Islet of Langerhans (tissue), 1 donor: ENCODE measurements at regions not wholly inside any gene's neighbourhood (a gene's known extent, or its start where the extent isn't known, plus 50 kb on each side); places are given as distances from the start of the nearest gene placed in this dataset.
"Not testable (repeated sequence)": the region's sequence is repeated elsewhere in the genome, so short reads cannot be mapped to it uniquely, and the experiment has no call there.

Experiments
- FAIRE-seq: peaks from one replicate; lab custom pipeline; 2011; peaks lifted over from hg19 to GRCh38; lab: Jason Lieb, UNC

DNA sequence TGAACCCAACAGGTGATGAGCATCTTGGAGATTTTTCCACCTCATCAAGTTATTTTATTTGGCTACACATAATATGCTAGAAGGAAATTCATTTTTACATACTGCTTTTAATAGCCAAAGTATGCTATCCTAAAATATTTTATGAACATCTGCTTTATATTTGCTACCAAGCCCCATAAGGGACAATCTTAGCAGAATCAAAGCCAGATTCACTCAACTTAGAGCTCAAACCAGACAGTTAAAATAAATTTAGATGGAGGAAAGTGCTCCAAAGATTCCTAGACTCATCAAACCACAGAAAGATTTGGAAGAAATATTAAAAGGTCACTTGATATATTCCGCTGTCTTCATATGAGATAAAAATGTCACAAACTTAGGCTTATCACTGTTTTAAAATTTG, 637.1 kb upstream of the CCNG1 start:
- FAIRE-seq, result no peak

DNA sequence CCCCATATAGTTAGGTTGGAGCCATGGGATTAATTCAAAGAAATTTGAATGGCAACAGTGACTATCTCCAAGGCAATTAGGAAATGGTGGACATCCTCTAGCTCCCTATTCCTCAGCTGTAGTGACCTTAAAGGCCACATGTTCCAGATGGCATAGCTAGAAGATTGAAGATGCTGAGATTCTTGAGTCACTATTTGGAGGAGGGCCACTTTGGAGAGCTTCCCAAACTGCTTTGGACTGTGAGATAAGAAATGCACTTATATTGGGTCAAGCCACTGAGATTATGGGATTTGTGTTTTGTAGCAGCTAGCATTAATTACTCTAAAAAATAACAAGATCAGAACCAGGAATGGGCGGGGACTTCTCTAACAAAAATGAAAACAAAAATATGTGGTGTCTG, 636.2 kb upstream of the CCNG1 start:
- no peak for FAIRE-seq

DNA sequence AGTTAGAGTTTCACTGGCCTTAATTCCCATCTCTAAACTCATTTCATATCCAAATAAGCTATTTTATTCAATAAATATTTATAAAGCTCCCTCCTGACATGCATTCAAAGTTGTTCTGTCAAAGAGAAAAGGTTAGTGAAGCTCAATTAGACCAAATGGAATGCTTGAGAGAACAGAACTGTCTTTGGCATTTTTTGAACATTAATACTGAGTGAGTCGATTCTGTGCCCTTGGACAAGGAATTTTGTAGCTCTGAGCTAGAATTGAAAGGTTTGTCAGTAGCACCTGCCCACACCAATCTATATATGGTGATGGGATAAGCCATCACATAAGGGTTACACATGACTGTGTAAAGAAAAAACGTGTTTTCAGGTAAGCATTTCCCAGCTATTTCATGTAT, 631.2 kb upstream of the CCNG1 start:
- FAIRE-seq, result no peak

DNA sequence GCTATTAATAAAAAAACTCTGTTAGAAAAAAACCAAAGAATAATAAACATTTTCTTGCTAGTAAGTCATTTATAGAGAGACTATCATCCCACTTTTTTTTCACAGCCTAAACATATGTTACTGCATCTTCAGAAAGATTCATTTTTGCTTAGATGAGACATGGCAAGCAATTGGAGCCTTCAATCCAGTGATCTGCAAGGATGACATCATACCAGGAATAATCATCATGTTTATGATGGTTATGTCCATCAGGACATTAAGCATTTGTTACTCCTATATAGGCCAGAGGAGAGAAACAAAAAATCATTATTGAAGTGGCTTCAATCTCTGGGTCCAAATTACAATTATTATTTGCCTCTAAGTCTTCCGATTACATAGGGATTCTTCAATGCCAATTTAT, 626.3 kb upstream of the CCNG1 start:
- no peak for FAIRE-seq

DNA sequence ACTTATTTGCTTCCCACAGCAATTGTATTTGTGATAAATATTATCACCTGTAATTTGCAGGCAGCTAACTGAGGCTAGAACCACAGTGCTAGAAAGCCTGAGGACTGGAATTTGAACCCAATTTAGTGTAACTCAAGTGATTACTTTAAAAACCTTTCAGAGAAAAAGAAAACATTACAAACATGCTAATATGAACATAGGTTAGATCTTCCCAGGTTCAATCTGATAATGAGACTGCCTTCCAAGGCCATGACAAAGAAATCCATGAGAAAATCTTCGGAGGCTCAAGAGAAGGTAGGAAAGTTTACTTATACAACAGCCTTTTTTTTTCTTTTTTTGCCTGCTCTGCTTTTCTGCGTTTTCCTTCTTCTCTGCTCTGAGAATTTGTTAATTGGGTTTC, 620.6 kb upstream of the CCNG1 start:
- no peak for FAIRE-seq

DNA sequence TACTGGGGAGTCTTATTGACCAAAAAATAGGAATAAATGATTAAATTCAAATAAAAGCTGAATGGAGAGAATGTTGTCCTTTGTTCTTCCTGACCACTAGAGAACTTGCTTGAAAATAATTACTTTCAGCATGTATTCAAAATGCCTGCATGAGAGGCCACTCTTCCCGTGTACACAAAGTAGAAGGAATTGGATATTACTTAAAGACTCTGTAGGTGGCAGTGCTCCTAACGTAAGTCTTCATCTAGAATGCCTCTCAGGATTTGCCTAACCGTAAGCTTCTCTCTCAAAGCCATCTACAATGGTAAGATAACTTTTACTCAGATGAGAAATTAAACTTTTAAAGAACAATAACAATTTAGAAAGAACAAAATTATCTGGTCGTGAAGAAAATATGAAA, 620.0 kb upstream of the CCNG1 start:
- no peak for FAIRE-seq

DNA sequence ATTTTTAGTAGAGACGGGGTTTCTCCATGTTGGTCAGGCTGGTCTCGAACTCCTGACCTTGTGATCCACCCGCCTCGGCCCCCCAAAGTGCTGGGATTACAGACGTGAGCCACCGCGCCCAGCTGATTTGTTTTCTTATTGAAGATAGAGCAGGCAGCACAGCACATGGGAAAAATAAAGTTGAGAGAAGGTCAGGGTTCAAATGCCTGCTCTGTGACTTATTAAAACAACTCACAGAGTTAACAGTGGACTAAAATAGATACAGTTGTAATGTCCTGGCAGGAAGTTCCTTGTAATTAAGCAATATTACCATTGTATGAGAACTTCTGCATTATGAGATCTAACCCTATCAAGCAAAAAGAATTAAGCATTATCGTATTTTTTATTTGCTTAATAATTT, 615.7 kb upstream of the CCNG1 start:
- FAIRE-seq, result not testable (repeated sequence)

DNA sequence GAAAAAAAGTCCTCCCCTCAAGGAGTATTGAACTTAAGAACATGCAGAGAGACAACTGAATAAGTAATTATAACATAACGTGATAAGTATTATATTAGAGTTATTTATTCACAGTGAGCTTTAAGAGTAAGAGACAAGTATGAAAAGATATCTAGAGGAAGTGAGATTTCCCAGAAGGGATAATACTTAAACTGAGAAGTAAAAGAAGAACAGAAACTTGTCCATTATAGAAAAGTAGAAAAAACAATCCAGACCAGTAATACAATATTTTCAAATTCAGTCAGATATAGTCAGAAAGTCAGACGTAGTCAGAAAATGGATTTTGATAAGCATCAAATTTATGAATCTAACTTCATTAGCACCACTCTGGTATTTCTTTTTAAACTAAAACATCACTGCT, 613.0 kb upstream of the CCNG1 start:
- FAIRE-seq, result no peak

DNA sequence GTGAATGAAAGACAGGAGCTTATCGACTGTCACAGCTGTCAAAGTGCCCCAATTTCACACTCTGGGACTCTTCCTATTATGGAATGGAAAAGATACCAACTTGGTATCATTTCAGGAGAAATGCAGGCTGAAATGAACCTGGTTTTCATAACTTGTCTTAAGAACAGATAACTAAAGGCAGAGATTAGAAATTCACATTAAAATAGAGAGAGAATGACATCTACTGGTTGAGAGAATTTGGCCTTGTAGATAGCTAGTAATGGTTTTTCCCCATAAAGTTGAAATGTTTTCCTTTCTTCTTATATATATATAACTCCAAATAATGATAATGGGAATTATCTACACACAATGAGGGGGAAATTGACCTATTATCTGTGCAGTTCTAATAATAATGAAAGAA, 600.2 kb upstream of the CCNG1 start:
- no peak for FAIRE-seq

DNA sequence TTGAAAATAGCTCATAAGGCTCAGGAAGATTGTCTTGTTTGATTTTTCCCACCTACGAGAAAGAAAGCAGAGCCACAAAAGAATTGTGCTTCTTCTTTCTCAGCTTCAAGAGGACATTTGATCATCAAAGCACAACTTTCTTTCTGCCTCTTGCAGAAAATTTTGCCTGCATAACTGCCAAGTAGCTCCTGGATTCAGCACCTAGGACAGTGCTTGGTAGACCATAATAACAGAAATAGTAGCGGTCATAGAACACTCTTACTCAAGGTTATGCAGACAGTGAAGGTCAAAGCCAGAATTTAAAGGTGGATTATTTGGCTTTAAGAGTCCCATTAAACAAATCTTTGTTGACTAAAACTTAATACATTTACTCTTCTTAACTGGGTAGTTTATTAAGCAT, 594.7 kb upstream of the CCNG1 start:
- FAIRE-seq, result no peak

DNA sequence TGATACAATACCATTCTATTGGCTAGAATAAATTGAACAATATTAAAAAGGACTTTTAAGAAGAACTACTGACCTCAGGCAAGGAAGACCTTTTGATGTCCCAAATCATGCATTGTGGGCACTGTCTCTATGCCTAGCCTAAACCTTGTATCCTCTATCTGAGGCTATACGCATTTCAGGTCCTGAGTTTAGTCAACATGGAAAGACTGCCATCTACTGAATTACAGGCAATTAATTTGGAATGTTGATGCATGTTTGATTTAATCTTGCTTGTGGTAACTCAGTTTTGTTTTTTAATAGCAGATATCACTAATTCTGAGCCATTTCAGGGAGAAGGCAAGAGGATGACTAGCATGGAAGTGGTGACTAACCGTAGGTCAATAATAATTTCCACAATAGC, 585.3 kb upstream of the CCNG1 start:
- no peak for FAIRE-seq

DNA sequence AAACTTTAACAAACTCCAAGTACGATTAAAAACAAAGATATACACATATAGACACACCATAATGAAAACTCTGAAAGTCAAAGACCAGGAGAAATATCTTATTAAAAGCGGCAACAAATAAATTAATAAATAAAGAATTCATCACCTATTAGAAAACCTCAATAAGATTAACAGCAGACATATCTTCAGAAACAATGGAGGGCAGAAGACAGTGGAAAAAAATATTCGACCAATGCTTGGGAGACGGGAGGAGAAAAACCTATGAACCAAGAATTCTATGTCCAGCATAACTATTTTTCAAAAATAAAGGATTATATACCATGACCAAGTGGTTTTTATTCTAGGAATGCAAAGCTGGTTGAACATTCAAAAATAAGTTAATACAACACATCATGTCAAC, 578.6 kb upstream of the CCNG1 start:
- FAIRE-seq, result no peak

DNA sequence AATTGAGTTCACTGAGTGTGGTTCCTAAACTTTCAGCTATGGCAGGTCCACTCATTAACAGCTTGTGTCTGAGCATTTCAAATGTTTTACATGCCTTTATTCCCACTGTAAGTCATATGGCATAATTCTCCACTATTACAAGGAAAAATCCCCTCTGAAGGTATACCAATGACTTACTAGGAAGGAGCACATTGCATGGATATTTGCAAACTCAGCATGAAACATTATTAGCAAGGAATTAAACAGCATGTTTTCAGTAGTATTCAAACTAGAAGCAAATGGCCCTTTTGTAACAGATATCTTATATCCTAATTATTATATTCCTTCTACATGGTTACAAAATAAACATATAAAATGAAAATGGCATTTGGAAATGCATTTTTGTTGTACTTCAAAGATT, 566.4 kb upstream of the CCNG1 start:
- no peak for FAIRE-seq

DNA sequence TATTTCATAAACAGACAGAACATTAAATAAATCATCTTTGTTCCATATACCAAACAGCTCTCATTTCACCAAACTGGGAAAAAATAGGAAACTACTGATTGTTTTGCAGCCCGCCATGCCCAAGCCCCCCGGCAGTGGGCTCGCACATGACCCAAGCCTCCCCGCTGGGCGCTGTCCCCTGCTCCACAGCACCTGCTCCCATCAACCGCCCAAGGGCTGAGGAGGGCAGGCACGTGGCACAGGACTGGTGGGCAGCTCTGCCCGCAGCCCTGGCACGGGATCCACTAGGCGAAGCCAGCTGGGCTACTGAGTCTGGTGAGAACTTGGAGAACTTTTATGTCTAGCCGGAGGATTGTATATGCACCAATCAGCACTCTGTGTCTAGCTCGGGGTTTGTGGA, 554.8 kb upstream of the CCNG1 start:
- FAIRE-seq, result no peak

DNA sequence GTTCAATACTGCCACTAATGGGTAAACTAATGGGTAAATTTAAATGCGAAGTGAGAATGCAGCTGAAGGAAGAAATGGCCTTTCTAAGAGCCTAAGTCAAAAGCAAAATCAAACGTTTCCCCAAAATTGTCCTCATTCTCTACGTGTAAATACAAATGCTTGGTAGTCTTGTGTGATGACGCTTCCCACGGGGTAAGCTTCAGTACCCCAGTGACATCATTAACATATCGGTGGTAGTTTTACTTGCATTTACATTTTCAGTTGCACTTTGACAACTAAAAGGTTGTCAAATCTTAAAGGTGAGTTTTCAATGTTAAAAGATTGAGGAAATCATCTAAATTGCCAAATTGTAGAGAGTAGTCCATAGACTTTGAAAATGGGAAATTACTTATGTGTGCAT, 550.7 kb upstream of the CCNG1 start:
- no peak for FAIRE-seq

DNA sequence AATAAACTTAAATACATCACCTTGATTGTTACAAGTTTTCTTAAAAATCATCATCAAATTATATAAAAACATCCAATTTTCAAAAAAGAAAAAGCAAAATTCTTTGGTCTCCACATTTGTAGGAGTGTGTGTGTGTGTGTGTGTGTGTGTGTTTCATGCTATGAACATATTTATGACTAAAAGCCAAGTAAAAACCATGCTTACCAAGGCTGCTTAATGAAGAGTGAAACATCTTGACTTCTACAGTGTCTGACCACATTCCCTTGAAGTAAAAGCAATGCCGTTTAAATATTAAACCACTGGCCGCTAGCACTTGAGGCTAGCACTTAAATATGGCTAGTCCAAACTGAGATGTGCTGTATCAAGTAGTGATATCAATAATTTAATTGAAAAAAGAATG, 549.1 kb upstream of the CCNG1 start:
- FAIRE-seq, result no peak

DNA sequence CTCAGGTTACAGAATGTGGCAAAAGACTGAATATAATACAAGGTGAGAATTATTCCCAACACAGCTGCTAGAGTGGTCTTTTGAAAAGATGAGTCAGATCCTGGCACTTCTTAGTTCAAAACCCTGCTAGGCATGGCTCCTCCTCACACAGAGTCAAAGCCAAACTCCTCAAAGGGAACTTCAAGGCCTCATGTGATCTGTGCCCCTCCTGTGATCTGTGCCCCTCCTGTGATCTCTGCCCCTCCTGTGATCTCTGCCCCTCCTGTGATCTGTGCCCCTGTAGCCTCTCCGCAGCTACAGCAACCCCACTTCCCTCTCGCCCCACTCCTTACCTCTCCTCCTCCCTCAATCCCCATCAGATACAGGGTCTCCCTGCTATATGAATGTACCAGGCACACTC, 525.5 kb upstream of the CCNG1 start:
- FAIRE-seq, result no peak

DNA sequence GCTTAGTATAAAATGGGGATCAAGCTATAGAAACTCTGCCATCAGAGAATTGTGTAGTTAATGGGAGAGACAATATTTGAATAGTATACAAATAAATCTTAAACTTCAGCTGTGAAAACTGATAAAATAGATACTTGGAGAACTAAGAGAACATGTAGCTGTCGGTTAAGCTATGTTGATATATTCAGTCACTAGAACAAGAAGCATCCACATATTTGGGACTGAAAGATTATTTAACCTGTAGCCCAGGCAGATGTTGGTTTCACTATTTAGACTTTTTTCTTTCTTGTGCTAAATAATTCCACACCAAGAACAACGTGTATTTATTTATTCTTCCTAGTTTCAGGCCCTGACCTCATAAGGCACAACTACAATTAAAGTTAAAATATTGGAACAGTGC, 521.0 kb upstream of the CCNG1 start:
- FAIRE-seq, result no peak

DNA sequence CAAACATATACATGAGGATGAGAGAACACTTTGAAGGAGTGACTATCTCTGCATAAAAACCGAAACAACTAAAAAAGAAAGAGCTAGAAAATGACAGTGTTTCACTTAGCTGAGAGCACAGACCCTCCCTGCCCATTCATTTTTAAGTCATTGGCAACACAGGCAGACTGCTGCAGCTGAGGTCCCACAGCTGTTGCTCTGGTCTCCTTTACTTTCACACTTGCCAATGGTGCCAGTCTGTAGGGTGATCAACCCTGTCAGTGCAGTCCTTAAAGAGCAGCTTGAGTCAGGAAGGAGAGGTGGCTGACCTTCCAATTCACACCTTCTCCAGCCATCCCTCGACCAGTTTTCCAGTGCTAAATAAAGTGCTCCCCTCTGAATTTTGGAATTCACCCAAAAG, 508.3 kb upstream of the CCNG1 start:
- no peak for FAIRE-seq

DNA sequence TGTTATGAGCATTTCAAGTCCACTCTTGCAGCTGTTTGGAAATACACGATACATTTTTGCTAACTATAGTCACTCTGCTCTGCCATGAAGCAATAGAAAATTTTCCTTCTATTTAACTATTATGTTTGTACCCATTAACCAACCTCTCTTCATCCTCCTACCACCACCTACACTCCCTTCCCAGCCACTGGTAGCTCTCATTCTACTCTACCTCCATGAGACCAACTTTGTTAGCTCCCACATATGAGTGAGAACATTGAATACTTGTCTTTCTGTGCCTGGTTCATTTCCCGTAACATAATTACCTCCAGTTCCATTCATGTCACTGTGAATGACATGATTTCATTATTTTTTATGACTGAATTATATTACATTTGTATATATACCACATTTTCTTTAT, 505.9 kb upstream of the CCNG1 start:
- FAIRE-seq, result no peak

DNA sequence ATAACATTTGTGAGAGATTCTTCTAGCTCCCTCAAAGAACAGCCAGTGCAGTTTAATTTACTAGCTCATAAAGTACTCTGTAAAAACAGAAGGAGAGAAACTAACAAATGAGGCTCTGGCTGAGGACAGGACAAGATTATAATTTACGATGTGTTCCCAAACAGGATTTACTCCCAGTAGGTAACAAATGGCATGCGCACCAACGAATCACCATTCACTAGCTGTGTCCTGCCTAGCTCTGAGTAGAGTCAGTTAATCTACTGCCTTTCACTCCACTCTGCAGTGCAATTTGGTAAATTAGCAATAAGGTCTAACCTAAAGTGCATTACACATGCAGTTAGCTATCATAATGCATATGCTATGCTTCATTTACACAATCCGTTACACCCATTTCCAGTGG, 497.4 kb upstream of the CCNG1 start:
- FAIRE-seq, result no peak

DNA sequence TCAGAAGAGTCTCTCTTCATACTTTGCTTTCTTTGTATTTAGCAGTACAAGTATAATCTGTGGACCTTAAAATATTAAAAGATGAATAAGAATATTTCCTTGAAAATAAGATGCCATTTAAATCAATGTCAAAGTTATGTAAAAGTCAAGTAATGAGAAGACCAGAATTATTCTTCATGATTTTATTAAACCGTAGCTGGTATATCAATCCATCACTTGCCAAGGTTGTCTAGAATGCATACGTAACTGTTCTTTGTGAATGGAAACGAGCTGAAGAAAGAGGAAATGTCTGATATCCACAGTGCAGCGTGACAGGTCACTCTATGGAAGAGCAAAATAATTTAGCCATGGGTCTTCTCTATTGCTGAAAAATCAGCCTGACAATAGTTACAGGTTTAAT, 488.7 kb upstream of the CCNG1 start:
- no peak for FAIRE-seq

DNA sequence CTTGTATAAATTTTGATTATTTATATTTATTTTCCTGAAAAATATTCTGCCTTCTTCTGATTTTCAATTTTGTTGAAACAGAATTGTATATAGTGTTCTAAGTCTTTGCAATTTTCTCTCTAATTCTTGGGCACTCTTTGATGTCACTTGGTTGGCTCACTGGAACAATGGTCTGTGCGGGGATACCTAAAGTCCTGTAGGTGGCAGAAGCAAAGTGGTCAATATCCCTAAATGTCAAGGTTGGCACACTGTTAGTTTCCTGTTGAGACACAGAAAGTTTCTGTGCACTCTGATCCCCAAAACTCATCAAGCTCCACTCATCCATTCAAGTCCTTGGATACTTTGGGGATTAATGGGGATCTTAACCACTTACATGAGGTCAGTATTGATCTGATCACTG, 480.8 kb upstream of the CCNG1 start:
- no peak for FAIRE-seq

DNA sequence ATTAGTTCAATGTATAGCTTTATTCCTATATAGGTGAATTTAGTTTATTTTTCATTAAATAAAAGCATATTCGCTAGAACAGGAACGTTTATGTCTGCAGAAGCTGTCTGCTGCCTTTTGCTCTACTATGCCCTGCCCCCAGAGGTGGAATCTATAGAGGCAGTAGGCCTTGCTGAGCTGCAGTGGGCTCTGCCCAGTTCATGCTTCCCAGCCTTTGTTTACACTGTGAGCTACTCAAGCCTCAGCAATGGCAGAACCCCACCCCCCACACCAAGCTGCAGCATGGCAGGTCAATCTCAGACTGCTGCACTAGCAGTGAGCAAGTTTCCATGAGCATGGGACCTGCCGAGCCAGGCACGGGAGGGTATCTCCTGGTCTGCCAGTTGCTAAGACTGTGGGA, 473.3 kb upstream of the CCNG1 start:
- not testable (repeated sequence) for FAIRE-seq

DNA sequence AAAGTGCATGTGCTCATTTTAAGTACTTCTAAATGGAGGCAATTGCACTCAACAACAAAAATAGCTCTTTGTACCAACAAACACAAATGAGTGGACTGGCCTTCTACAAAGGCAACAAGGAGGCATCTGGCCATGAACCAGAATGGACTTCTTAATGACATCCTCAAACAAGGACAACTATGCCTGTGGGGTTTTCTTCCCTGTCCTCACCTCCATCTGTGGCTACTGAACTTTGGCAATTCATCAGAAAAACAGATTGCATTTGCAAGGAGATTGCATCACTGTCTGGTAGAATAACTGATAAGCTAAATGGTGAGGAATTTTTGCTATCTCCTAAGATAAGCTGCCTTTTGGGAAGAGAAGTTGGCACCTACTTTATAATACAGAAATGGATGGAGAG, 447.3 kb upstream of the CCNG1 start:
- no peak for FAIRE-seq
